GM18519 (cell line): ENCODE measurements at regions not wholly inside any gene's neighbourhood (a gene's known extent, or its start where the extent isn't known, plus 50 kb on each side); places are given as distances from the start of the nearest gene placed in this dataset.
A peak's percentile ranks its signal among the peaks of the same experiment; 100 is the strongest.
"Not testable (repeated sequence)": the region's sequence is repeated elsewhere in the genome, so short reads cannot be mapped to it uniquely, and the experiment has no call there.

Experiments used
- ATAC-seq: cut with Tn5 transposase; IDR thresholded peaks from one replicate; pipeline ENCODE4 v1.9.1; 2021; ENCODE audit warnings: mild to moderate bottlenecking, moderate library complexity; ENCODE audit not compliant: unreplicated experiment, low FRiP score

DNA sequence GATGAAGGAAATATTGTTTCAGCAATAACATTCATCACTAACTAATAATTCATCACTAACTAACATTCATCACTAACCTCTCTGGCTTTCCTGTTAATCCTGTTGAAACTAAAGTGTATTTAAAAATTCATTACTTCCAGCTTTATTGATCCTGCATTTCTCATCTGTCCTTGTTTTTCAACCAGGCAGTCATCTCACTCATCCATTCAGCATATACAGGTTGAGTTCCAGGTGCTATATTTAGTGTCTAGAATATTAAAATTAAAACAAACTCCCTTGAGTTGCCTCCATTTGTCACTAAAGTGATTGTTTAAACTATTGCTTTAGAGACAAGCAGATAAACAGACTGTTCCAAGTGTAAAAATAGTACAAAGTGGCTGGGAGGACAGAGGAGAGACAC, 58.1 kb downstream of the ATXN7L3B start:
- no peak for ATAC-seq

DNA sequence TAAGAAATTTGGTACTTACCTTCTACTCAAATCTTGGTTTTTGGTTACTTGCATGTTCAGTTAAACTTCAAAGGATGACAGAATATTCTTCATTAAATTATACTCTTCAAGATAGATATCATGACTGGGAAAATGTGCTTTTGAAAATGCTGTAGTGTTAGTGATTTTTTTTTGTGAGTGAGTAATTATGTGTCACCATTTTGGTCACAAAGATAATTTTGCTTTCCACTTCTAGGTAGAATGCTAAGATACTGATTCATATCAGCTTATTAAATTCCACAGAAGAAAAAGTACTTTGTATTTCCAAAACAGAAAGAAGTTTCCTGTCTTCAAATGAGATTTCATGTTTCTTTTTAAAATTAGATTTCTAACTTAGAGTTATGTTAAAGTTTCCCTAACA, 61.2 kb downstream of the ATXN7L3B start:
- no peak for ATAC-seq

DNA sequence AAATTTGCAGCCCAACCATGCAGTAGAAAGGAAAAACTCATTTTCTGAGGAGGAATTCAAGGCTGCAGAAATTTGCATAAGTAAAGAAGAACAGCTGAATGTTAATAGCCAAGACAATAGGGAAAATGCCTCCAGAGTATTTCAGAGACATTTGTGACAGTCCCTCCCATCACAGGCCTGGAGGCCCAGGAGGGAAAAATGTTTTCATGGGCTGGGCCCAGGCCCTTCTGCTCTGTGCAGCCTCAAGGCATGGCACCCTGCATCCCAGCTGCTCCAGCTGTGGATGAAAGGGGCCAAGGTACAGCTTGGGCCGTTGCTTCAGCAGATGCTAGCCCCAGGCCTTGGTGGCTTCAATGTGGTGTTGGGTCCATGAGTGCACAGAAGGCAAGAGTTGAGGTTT, 62.3 kb downstream of the ATXN7L3B start:
- no peak for ATAC-seq

DNA sequence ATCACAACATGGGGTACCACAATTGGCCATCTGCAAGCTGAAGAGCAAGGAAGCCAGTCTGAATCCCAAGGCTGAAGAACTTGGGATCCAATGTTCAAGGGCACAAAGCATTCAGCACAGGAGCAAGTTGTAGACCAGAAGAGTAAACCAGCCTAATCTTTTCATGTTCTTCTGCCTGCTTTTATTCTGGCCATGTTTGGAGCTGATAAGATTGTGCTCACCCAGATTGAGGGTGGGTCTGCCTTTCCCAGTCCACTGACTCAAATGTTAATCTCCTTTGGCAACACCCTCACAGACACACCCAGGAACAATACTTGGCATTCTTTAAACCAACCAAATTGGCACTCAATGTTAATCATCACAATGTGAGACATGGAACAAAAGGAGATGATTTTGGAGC, 63.2 kb downstream of the ATXN7L3B start:
- not testable (repeated sequence) for ATAC-seq

DNA sequence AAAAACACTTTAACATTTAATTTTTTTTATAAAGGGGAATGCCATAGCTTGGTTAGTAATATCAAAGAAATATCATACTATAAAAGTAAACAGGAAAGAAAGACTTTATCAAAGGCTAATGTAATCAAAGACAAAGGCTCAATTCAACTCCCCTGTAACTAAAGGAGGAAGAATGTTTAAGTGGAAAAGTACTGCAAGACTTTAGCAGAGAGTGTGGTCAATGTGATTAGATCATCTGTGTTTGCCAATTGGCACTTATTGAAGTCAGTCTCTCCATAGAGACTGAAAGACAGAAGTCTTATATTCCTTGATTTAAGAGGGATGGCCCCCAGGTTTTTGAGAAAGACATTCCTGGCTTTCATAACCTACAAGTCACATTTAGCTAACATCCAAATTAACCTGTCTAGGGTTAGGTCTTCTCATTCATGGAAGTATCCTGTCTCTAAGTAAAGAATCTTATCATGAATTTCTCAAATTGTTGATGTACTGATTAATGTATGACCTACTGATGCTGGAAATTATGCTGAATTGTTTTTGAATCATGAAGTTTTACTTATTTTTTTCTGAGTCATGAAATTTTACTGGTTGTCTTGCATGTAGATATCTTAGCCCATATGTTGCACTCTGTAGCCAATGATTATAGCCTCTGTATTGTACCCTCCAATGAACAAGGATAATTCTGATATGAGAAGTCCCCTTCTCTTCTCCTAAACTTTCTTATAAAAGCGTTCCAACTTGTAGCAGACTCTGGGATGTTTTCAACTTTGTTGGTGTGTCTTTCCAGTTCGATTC, 65.4 kb downstream of the ATXN7L3B start:
- no peak for ATAC-seq

DNA sequence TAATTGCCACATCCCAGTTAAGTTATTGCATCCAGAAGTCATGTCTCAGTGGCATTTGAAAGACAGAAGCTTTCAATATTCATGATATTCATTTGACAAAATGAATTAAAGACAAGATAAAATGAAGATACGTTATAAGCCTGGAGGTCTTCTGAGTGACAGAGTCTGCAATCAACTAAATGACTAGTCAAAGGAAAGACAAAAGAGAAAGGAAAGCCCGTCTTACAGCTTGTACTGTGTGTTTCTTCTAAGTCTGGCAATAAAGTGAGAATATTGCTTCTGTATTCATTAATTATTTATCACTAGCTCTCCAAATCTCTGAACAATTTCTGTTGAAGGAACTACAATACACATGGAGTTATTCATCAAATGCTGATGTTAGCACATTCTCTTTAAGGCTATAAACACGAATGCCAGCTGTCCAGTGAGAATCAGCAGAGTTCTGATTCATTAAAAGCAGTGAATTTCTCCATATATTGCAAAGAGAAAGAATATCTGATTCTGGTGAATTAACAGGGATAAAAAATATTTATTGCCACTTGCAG, 70.7 kb downstream of the ATXN7L3B start:
- ATAC-seq: no peak

DNA sequence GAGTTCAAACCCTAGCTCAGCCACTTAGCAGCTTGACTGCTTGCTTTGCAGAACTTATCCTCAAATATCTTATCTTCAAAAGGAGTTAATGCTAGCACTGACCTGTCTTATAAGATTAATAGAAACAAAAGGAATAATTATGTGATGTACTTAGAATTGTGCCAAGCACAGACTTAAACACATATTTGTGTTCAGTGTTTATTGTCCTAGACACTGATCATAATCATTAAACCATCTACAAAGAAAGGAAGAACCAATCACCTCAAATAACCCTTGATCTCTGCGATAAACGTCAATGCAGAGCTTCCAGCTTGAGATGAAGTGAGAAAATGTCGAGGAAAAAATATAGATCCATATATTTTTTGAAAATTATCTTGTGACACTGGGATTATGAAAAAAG, 73.1 kb downstream of the ATXN7L3B start:
- ATAC-seq: no peak

DNA sequence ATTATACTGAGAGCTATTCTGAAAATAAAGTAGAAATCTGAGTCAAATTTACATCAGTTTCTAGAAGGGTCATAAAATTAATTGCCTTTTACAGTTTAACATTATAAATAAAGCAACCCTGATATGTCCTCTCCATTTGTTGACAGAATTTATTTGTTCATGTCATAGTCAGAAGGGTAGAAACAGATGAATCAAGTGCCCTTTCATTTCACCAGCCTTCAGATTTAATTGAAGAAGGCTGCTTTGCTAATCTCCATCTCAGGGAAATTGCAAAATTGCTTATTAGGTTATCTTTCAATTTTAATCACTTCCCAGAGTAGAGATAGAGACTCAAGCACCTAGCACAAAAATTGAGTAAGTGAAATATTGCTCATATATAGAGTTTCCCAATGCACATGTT, 76.8 kb downstream of the ATXN7L3B start:
- no peak for ATAC-seq

DNA sequence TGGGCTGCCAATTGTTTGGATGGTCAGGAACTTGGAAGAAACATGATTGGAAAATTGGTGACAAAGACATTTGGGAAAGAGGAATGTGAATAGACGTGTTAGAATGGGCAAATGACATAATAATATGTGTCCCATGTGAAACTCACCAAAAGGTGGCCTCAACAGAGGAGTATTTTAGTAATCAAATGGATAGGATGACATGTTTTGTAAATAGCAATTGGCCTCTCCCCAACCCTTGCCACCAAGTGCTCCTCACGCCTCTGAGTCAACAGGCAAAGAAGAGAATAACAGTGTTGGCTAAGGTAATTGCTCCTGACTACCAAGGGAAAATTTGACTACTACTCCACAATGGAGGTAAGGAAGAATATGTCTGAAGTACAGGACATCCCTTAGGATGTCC, 81.4 kb downstream of the ATXN7L3B start:
- no peak for ATAC-seq

DNA sequence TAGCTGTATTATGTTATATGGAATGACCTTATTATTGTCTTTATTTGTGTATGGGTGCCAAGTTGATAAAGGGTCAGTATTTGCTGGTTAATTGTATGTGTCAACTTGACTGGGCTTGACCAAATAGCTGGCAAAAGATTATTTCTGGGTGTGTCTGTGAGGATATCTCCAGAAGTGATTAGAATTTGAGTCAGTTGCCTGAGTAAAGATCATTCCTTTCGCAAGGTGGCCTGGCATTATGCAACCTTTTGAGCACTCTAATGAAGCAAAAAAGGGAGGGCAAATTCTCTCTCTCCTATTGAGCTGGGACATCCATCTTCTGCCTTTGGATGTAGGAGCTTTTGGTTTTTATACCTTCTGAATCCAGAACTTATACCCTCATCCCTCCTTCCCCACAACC, 82.2 kb downstream of the ATXN7L3B start:
- ATAC-seq: no peak

DNA sequence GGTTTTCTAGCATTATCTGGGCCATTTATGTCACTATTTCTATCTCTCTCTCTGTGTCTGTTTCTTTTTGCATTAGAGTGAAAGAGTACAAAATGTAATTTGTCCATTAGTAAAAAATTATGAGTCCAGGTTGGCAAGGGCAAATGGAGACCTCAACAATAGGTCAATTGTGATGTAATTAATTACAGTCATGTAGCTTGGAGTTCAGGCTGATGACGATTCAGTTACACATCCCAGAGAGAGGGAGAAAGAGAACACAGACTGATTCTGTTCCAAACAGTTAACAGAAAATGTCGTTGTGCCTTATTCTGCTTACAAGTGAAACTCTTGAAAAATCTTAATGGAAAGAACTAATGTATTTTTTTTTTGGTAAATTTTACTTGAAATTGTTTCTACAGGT, 83.3 kb downstream of the ATXN7L3B start:
- ATAC-seq: no peak

DNA sequence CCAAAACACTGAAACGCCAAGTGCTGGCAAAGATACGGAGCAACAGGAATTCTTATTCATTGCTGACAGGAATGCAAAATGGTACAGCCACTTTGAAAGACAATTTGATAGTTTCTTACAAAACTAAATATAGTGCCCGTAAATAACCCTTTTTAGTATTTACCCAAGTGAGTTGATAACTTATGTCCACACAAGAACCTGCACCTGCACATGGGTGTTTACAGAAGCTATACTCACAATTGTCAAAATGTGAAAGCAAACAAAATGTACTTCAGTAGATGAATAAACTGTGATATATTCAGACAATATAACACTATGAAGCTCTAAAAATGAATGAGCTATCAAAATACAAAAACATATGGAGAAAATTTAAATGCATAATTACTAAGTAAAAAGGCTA, 86.6 kb downstream of the ATXN7L3B start:
- no peak for ATAC-seq

DNA sequence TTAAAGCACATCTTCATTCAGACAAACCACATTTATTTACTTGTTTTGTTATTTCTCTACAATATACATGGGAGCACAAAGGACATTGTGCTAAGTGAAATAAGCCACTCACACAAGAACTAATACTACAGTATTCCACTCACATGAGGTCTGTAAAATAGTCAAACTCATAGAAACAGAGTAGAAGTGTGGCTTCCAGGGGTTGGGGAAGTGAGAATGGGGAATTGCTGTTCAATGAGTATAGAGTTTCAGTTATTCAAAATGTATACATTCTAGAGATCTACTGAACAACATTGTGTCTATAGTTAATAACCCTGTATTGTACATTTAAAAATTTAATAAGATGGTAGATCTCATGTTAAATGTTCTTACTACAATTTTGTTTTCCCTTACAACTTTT, 88.8 kb downstream of the ATXN7L3B start:
- peak; percentile 84 for ATAC-seq

DNA sequence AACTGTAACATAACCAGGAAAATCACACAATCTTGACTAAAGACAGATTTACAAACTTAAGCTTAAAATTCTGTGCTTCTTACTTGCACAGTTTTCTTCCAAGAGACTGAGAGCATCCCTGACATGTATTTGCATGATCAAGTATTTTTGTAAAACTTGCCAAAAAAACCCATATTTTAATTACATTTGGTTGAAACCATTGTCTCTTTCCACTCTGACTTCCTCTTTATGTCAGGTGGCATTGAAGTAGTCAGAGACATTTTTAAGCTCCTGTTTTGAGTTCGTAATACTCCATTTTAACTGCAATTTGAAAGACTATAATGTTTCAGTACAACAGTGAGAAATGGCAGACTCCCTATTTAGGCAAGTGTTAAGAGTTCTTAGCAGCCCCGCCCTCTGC, 103.6 kb downstream of the ATXN7L3B start:
- ATAC-seq: no peak

DNA sequence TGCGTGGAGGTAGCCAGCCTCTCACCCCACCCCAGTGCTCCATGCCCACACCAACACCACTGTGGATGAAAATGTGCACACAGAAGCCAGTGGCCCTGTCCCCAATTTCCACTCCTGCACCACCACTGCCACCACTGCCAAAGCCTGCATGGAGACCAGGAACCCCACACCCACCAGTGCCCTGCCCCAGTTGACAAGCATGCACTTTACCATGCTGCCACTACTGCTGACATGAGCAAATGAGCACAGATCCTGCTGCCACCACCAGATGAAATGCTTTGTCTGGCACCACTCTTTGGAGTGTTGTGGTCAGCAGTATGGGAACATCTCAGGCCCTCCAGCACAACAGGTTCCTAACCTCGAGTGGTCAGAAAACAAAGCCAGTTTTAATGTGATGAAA, 104.1 kb downstream of the ATXN7L3B start:
- ATAC-seq: no peak

DNA sequence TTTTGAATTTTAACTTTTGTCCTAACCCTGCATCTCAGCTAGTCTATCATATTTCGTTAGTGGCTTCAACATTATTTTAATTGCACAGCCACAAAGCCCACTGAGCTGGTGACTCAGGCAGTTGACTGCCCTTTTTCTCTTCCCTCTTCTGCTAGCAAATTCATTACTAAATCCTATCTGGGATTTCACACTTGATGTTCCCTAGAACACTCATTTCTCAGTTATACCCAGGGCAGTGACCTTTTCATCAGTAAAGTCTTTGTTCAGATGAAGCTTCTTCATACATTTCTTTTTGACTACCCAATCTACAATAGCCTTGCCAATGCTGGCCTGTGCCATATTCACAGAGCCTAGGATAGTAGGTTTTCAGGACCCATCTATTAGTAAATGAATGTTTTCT, 107.0 kb downstream of the ATXN7L3B start:
- ATAC-seq: no peak

DNA sequence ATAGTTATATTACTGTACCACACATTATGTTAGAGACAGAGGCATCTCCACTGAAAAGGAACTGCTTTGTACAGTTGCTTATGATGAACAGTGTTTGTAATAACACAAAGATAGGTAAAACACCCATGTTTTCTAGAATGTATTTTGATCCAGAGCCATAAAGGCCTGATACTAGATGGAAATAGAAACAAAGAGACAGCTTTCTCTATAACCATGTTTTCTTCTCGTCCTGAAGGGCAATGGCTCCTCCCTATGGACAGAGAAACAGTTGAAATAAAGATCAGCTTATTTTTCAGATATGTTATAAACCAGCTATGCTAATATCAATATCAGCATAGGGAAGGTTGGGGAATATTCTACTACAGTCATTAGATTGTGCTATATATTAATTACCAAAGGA, 109.2 kb downstream of the ATXN7L3B start:
- no peak for ATAC-seq

DNA sequence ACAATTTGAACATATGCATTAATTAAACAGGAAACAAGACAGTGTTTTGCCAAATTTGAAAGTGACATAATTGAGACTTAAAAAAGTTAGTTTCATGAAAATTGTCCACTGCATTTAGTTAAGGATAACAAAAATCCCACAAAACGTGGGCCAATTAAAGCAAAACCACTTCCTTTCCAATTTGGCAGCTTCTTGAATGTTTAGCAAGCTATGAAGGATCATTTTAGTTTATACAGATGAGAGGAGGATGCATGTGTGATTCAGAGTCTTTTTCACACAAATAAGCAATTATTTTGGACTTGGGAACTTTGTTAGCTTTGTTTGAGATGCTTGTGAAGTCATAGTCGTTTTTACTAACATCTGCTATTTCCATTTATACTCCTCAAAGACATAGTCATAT, 109.6 kb downstream of the ATXN7L3B start:
- no peak for ATAC-seq

DNA sequence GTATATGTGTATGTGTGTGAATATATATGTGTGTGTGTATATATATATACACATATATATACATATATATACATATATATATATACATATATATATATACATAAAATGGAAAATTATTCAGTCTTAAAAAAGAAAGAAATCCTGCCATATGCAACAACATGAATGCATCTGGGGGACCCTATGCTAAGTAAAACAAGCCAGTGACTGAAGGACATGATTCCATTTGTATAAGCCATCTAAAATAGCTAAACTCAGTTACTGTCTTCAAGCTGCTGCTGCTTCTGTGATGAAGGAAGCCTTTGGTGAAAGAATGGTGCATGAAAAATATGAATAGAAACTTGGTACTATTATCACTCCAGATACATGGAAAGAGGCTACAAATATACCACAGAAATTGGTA, 118.6 kb downstream of the ATXN7L3B start:
- no peak for ATAC-seq

DNA sequence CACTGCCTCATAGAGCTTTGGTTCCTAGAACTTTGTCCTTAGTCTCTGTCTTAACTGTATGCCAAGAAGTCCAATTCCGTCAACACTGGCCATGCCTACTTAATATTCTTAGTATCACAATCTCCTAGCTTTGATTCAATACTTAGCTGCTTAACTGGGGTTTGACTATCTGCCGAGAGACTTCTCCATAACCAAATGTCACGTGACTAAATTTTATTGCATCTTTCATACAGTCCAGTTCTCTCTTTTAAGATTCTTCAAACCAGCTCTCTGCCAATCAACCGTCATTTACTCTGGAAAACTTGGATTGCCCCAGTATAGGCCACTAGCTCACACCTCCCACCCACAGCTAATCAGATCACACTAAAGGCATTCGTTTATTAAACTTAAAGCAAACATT, 122.8 kb downstream of the ATXN7L3B start:
- ATAC-seq: no peak

DNA sequence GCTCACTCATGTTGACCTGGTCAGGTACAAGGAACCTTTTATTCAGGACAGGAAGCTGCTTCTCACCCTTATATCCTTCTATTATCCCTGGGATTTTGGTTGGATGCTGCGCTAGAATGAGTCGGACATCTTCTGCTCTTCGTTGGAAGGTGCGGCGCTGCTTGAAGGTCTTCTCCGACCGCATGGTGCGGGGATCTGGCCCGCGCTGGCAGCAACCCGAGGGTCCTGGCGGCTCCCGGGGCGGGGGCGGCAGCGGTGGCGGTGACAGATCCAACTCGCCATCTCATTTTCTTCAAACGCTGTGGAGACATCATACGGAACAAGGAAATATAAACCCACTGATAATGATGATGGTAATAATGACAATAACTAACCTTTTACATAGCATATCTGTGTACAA, 126.3 kb downstream of the ATXN7L3B start:
- no peak for ATAC-seq

DNA sequence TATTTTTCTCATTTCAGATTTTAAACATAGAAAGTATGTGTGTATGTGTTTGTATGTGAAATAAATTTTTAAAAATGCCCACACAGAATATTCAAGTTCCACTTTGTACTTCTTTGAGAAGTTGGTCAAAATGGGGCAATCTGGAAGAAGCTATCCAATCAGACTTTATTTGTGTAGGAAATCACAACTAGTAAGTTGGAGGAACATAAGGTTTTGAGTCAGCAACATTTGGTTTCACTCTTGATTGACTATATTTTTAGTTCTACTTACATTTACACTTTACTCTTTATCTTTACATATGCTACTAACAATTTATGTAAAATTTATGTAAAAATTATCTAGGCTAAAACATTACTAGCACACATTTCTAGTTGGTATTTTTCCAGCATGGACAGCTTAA, 128.1 kb downstream of the ATXN7L3B start:
- ATAC-seq: no peak

DNA sequence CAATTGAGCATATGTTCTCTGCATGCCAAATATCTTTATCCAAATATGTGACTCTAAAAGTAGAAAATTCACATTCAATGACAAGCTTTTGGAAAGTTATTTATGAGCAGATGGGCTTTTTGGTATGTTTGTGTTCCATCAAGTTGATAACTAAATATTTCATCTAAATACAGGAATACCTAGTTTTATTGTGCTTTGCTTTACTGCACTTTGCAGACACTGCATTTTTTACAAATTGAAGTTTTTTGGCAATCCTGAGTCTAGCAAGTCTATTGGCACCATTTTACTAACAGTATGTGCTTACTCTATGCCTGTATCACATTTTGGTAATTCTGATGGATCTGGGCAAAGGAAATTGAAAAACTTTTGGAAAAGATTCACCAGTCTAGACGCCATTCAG, 133.8 kb downstream of the ATXN7L3B start:
- ATAC-seq: no peak
